ENCODE measurements at regions not wholly inside any gene's neighbourhood (a gene's known extent, or its start where the extent isn't known, plus 50 kb on each side); places are given as distances from the start of the nearest gene placed in this dataset.
"Not testable (repeated sequence)": the region's sequence is repeated elsewhere in the genome, so short reads cannot be mapped to it uniquely, and the experiment has no call there.

DNA sequence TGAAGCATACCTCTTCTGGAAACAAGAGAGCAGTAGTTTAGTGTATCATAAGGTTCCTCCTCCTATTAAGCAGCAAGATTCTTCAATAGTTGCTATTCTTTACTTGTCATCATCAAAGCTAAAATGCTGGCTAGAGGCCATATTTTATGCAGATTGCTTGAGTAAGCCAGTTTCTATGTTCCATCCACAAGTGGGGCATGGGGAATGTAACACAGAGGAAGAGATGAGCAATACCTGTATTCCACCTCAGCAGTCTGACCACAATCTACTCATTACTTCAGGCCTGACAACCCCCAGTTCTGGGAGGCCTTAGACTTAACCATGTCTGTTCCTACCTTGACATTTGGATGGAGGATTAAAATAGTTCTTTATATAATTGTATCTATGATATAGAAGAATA is 423.6 kb downstream of the BTG1 start:
- Mint-ChIP-seq H3K4me1 (ENCODE audit: unreplicated experiment) (no peaks in the 10 kb centered on the region), H3K27me3 (no peaks in the 10 kb centered on the region), H3K36me3 (no peaks in the 10 kb centered on the region), H3K4me3 (no peak overlapping the region), H3K9me3 (no peaks in the 10 kb centered on the region), H3K27ac (no peak overlapping the region)
- no peak for DNase-seq (ENCODE audit: extremely low spot score, unreplicated experiment)
- TF ChIP-seq, protein P1, sequence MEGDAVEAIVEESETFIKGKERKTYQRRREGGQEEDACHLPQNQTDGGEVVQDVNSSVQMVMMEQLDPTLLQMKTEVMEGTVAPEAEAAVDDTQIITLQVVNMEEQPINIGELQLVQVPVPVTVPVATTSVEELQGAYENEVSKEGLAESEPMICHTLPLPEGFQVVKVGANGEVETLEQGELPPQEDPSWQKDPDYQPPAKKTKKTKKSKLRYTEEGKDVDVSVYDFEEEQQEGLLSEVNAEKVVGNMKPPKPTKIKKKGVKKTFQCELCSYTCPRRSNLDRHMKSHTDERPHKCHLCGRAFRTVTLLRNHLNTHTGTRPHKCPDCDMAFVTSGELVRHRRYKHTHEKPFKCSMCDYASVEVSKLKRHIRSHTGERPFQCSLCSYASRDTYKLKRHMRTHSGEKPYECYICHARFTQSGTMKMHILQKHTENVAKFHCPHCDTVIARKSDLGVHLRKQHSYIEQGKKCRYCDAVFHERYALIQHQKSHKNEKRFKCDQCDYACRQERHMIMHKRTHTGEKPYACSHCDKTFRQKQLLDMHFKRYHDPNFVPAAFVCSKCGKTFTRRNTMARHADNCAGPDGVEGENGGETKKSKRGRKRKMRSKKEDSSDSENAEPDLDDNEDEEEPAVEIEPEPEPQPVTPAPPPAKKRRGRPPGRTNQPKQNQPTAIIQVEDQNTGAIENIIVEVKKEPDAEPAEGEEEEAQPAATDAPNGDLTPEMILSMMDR (conservative IDR thresholded peaks at IDR 0.05) = no peak

DNA sequence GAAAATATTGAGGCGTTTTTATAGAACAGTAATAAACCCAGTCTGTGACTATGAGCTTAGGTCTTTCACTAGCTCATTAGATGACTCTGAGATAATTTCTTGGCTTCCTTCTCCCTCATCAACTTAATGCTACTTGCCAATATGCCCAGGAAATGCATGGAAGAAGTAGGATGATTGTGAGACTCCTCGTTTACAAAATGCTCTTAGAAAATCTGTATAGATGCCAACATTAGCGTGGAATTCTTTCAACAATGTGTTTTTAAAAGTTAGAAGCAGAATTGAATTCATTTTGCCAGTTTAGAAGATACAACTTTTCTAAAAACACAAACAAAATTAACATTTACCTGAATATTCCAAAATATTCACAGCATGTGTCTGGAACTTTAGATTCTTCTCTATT is 424.6 kb downstream of the BTG1 start:
- Mint-ChIP-seq H3K27ac (no peak overlapping the region), H3K9me3 (no peaks in the 10 kb centered on the region), H3K4me1 (ENCODE audit: unreplicated experiment) (no peaks in the 10 kb centered on the region), H3K36me3 (no peaks in the 10 kb centered on the region), H3K27me3 (no peaks in the 10 kb centered on the region), H3K4me3 (no peak overlapping the region)
- no peak for DNase-seq (ENCODE audit: extremely low spot score, unreplicated experiment)
- TF ChIP-seq, protein P1 (conservative IDR thresholded peaks at IDR 0.05) = no peak

DNA sequence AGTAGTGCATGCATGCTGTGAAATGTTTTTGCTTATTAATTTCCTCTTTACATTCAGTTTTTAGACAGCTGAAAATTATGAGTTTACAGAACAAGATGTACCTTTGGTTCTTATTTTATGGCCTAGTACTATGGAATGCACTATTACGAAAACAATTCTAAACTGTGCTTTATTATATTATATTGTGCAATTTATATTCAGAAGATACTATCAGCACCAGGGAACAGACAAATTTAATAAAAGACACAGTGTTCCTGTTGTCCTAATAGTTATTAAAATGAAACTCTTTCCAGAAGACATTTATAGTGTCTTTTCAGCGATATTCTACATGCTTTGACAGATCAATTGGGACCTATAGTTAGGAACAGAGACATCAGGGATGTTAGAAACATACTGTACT is 427.3 kb downstream of the BTG1 start:
- Mint-ChIP-seq H3K27me3 (no peaks in the 10 kb centered on the region), H3K4me1 (ENCODE audit: unreplicated experiment) (no peaks in the 10 kb centered on the region), H3K4me3 (no peak overlapping the region), H3K36me3 (no peaks in the 10 kb centered on the region), H3K27ac (no peak overlapping the region), H3K9me3 (no peaks in the 10 kb centered on the region)
- TF ChIP-seq, protein P1 (conservative IDR thresholded peaks at IDR 0.05) = no peak
- no peak for DNase-seq (ENCODE audit: extremely low spot score, unreplicated experiment)

DNA sequence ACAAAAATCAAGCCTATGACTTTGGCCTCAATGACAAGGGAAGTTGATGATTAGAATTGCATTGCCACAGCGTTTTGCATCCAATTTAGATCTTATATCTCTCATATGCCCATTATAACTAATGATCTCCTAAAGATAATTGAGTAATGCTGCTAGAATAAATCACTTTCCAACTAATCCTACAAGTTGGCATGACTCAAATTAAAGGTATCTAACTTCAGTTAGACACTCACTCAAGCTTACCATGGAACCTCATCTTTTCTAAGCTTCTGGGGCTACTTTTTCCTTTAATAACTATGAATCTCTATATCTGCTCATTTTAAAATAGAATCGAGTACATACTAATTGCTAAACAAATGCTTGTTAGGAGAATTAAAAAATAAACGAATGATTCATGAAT is 427.8 kb downstream of the BTG1 start:
- no peak overlapping the region for H3K4me3 Mint-ChIP-seq
- DNase-seq (ENCODE audit: extremely low spot score, unreplicated experiment) = no peak
- no peaks in the 10 kb centered on the region for H3K27me3 Mint-ChIP-seq
- no peaks in the 10 kb centered on the region for H3K9me3 Mint-ChIP-seq
- no peaks in the 10 kb centered on the region for H3K4me1 Mint-ChIP-seq (ENCODE audit: unreplicated experiment)
- H3K36me3 Mint-ChIP-seq = no peaks in the 10 kb centered on the region
- TF ChIP-seq, protein P1 (conservative IDR thresholded peaks at IDR 0.05) = no peak
- H3K27ac Mint-ChIP-seq = no peak overlapping the region

DNA sequence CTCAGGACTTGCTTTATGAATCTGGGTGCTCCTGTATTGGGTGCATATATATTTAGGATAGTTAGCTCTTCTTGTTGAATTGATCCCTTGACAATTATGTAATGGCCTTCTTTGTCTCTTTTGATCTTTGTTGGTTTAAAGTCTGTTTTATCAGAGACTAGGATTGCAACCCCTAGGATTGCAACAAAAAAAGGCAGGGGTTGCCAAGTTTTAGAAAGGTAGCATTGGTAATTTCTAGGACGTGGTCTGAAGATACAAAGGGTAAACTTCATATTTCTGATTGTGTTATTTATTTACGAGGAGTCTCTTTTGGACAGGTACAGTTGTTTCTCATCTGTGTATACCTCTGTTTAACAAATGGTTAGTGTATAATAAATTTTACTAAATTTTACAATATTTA is 433.7 kb downstream of the BTG1 start:
- H3K4me1 Mint-ChIP-seq (ENCODE audit: unreplicated experiment); H3K27ac Mint-ChIP-seq; H3K36me3 Mint-ChIP-seq; H3K4me3 Mint-ChIP-seq; H3K27me3 Mint-ChIP-seq; DNase-seq (ENCODE audit: extremely low spot score, unreplicated experiment); H3K9me3 Mint-ChIP-seq: not testable (repeated sequence)

DNA sequence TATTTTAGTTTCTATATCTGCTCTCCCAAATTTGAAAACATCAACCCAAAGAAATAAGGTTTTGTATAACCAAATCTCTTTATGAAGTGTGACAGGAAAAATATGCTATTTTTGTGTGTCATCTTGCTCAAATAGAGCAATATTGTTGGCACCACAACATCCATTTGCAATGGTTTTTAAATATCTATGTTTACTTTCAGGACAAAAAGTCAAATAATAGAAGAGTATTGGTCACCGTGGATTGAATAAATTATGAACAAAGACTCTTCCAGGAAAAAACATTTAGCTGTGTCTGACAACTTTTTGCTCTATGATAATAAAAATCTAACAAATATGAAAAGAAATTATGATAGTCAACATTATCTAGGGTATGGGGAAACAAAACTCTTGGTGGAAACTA is 439.2 kb downstream of the BTG1 start:
- H3K27me3 Mint-ChIP-seq = no peaks in the 10 kb centered on the region
- TF ChIP-seq, protein P1 (conservative IDR thresholded peaks at IDR 0.05) = no peak
- no peaks in the 10 kb centered on the region for H3K36me3 Mint-ChIP-seq
- no peak overlapping the region for H3K27ac Mint-ChIP-seq
- no peaks in the 10 kb centered on the region for H3K9me3 Mint-ChIP-seq
- no peak for DNase-seq (ENCODE audit: extremely low spot score, unreplicated experiment)
- no peak overlapping the region for H3K4me3 Mint-ChIP-seq
- no peaks in the 10 kb centered on the region for H3K4me1 Mint-ChIP-seq (ENCODE audit: unreplicated experiment)
